GM12891 (cell line): ENCODE measurements at regions not wholly inside any gene's neighbourhood (a gene's known extent, or its start where the extent isn't known, plus 50 kb on each side); places are given as distances from the start of the nearest gene placed in this dataset.

ENCODE experiments used
- DNase-seq: peaks from one replicate; pipeline ENCODE4 v3.0.0; 2011; ENCODE audit warnings: low spot score; ENCODE audit not compliant: insufficient read length
- FAIRE-seq: peaks from 2 replicates; lab custom pipeline; 2011; peaks lifted over from hg19 to GRCh38; lab: Jason Lieb, UNC
- PAX5 ChIP-seq: IDR thresholded peaks from 2 replicates; pipeline ENCODE4 v1.6.1; 2011; ENCODE audit warnings: low read length, moderate library complexity, mild to moderate bottlenecking; ENCODE audit not compliant: insufficient read depth, severe bottlenecking
- POLR2A ChIP-seq: IDR thresholded peaks from 2 replicates; pipeline ENCODE4 v1.6.1; 2011; ENCODE audit warnings: low read depth, low read length, control low read depth
- POLR2AphosphoS5 ChIP-seq: IDR thresholded peaks from 2 replicates; pipeline ENCODE4 v1.6.1; 2011; ENCODE audit warnings: low read depth, low read length, control low read depth
- POU2F2 ChIP-seq: IDR thresholded peaks from 2 replicates; pipeline ENCODE4 v1.6.1; 2011; ENCODE audit warnings: low read depth, mild to moderate bottlenecking, control low read depth, low read length, moderate library complexity
- SPI1 ChIP-seq: IDR thresholded peaks from 2 replicates; pipeline ENCODE4 v1.6.1; 2011; ENCODE audit warnings: low read depth, low read length, control low read depth
- TAF1 ChIP-seq: IDR thresholded peaks from 2 replicates; pipeline ENCODE4 v1.6.1; 2011; ENCODE audit warnings: low read depth, low read length, control low read depth

DNA sequence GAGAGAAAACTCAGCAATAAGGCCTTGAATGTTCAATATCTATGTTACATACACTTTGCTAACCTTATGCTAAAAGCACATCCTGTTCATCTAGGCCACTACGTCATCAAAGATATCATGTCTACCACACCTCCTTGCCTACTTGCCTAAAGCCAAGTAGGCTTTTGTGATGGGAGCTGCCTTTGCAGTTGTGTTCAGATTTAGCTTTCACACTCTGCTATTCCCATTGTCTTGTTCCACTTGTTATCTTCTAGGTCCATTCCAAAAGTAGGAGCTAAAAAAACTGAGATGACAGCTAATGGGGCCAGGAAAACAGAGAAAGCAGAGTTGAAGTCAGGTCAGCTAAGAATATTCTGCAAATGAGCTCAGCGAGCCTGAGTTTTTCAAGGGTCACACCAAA is 153.6 kb upstream of the EDNRA start:
- no peak for TF ChIP-seq PAX5
- TF ChIP-seq SPI1, result no peak
- no peak for TF ChIP-seq TAF1
- no peak for TF ChIP-seq POLR2A
- TF ChIP-seq POU2F2, result no peak
- TF ChIP-seq POLR2AphosphoS5, result no peak
- DNase-seq, result no peak
- FAIRE-seq, result no peak

- no peak for FAIRE-seq
- TF ChIP-seq TAF1, result no peak
- no peak for DNase-seq
These were observed 152.7 kb upstream of the EDNRA start for GRCh38 chr4:147328189-147328588.

- FAIRE-seq (no peak), DNase-seq (no peak)
- TF ChIP-seq POLR2AphosphoS5 (no peak), SPI1 (no peak), POLR2A (no peak), PAX5 (no peak), TAF1 (no peak), POU2F2 (no peak)
These were observed 152.0 kb upstream of the EDNRA start for GRCh38 chr4:147328756-147329446.

- DNase-seq (no peak), FAIRE-seq (no peak)
- TF ChIP-seq POLR2A (no peak), SPI1 (no peak), TAF1 (no peak), PAX5 (no peak), POU2F2 (no peak), POLR2AphosphoS5 (no peak)
These were observed 148.8 kb upstream of the EDNRA start for GRCh38 chr4:147332091-147332490.

DNA sequence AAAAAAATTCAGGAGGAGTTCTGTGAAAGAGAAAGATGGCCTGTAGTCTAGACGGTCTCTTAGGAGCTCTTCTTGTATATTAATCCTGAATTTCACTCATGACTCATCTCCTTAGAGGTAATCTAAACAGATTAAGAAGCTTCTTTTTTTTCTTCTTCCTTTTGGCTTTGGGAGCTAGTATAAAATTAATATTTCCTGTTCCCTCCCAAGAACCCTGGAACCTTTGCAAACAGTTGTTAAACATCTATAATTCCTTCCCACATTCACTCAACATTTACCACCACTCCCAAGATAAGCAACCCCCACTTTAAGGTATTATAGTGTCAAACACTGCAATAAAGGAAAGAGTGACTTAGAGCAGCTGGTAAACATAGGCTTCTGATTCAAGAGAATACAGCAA is 146.4 kb upstream of the EDNRA start:
- FAIRE-seq (no peak), DNase-seq (no peak)
- TF ChIP-seq TAF1, result no peak
- TF ChIP-seq POLR2A, result no peak
- no peak for TF ChIP-seq POU2F2
- TF ChIP-seq PAX5, result no peak
- no peak for TF ChIP-seq SPI1
- TF ChIP-seq POLR2AphosphoS5, result no peak

- TF ChIP-seq POLR2A (no peak), TAF1 (no peak)
- FAIRE-seq (no peak), DNase-seq (no peak)
These were observed 145.7 kb upstream of the EDNRA start for GRCh38 chr4:147335183-147335582.

GRCh38 chr4:147336252-147336651 is 144.6 kb upstream of the EDNRA start:
- DNase-seq, result no peak
- TF ChIP-seq TAF1 (no peak), SPI1 (no peak), POLR2AphosphoS5 (no peak), POLR2A (no peak), POU2F2 (no peak)
- no peak for FAIRE-seq

DNA sequence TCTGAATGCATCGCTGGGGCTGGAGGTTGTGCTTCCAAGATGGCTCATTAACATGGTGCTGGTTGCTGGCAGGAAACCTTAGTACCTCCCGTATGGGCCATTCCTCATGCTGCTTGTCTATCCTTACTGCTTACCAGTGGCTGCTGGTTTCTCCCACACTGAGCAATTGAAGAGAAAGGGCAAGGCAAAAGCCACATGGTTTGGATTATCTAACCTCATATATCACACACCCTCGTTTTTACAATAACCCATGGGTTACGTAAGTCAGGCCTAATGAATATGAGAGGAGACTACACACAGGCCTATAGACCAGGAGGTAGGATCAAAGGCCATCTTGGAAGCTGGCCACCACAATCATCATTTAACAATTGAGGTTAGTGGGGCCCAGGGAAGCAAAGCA is 141.8 kb upstream of the EDNRA start:
- no peak for FAIRE-seq
- TF ChIP-seq POLR2A, result no peak
- TF ChIP-seq PAX5, result no peak
- no peak for TF ChIP-seq POLR2AphosphoS5
- TF ChIP-seq POU2F2, result no peak
- no peak for TF ChIP-seq TAF1
- TF ChIP-seq SPI1, result no peak
- DNase-seq, result no peak

DNA sequence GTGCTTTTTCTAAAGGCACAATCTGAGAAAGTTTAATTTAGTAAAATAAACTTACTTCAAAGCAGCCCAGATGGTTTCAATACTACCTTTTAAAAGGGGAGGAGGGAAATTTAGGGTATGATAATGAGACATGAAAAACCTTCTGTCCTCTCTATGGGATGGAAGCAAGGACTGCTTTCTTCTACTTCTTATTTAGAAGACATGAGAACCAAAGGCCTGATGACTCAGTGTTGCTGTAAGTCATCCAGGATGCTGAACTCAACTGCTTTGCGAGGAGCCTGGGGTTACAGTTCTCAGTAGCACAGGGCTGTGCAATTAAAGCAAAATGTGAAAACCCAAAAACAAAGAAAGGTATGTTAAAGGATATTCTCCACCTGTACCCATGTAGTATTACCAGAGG is 140.8 kb upstream of the EDNRA start:
- TF ChIP-seq POLR2AphosphoS5 (no peak), POU2F2 (no peak), POLR2A (no peak), TAF1 (no peak), PAX5 (no peak)
- FAIRE-seq (no peak), DNase-seq (no peak)

- TF ChIP-seq PAX5, result no peak
- TF ChIP-seq POLR2AphosphoS5, result no peak
- no peak for TF ChIP-seq POU2F2
- no peak for TF ChIP-seq TAF1
- TF ChIP-seq SPI1, result no peak
- no peak for TF ChIP-seq POLR2A
- FAIRE-seq (no peak), DNase-seq (no peak)
These were observed 140.2 kb upstream of the EDNRA start for GRCh38 chr4:147340591-147341120.

- no peak for TF ChIP-seq TAF1
- TF ChIP-seq POLR2A, result no peak
- TF ChIP-seq SPI1, result no peak
These were observed 137.2 kb upstream of the EDNRA start for GRCh38 chr4:147343692-147344091.

More at GRCh38 chr4:147343692-147344091, 137.2 kb upstream of the EDNRA start:
- FAIRE-seq (no peak), DNase-seq (no peak)
